GM06990 (cell line): ENCODE measurements at regions not wholly inside any gene's neighbourhood (a gene's known extent, or its start where the extent isn't known, plus 50 kb on each side); places are given as distances from the start of the nearest gene placed in this dataset.

ENCODE experiments used
- DNase-seq: peaks from one replicate; pipeline ENCODE4 v3.0.0-alpha.2; 2011; ENCODE audit not compliant: insufficient read length; ENCODE audit errors: extremely low read depth
- H3K27me3 ChIP-seq: replicated peaks from 2 replicates; pipeline ENCODE4 v1.6.0; 2011; ENCODE audit warnings: low read length; ENCODE audit not compliant: control insufficient read depth, insufficient read depth
- H3K36me3 ChIP-seq: 2 replicates; pipeline ENCODE4 v1.5.1; 2011; ENCODE audit warnings: low read length; ENCODE audit not compliant: control insufficient read depth, insufficient read depth
- H3K4me3 ChIP-seq: replicated peaks from 2 replicates; pipeline ENCODE4 v1.5.1; 2011; ENCODE audit warnings: low read depth, mild to moderate bottlenecking, control low read depth, low read length
- TF ChIP-seq, protein P1 (sequence below): IDR thresholded peaks from 2 replicates; pipeline ENCODE4 v1.5.1; 2011; ENCODE audit warnings: low read length, control low read depth, mild to moderate bottlenecking, inconsistent platforms; ENCODE audit not compliant: insufficient read depth, poor library complexity, severe bottlenecking

DNA sequence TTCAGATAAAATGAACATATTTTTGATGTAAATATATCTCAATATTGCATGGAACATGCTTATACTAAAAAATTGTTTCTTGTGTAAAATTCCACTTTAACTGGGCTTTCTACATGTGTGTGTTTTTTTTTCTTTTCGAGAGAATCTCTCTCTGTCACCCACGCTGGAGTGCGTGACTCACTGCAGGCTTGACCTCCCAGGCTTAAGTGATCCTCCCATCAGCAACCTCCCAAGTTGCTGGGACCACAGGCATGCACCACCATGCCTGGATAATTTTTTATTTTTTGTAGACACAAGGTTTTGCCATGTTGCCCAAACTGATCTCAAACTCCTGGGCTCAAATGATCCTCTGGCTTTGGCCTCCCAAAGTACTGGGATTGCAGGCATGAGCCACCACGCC lies 254.6 kb downstream of the LOXHD1 start:
- DNase-seq: no peak
- H3K4me3 ChIP-seq: no peak overlapping the region
- no peaks in the 10 kb centered on the region; the same call in 1 of the 2 replicates for H3K27me3 ChIP-seq
- TF ChIP-seq, protein P1, sequence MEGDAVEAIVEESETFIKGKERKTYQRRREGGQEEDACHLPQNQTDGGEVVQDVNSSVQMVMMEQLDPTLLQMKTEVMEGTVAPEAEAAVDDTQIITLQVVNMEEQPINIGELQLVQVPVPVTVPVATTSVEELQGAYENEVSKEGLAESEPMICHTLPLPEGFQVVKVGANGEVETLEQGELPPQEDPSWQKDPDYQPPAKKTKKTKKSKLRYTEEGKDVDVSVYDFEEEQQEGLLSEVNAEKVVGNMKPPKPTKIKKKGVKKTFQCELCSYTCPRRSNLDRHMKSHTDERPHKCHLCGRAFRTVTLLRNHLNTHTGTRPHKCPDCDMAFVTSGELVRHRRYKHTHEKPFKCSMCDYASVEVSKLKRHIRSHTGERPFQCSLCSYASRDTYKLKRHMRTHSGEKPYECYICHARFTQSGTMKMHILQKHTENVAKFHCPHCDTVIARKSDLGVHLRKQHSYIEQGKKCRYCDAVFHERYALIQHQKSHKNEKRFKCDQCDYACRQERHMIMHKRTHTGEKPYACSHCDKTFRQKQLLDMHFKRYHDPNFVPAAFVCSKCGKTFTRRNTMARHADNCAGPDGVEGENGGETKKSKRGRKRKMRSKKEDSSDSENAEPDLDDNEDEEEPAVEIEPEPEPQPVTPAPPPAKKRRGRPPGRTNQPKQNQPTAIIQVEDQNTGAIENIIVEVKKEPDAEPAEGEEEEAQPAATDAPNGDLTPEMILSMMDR: no peak
- H3K36me3 ChIP-seq: no peaks in the 10 kb centered on the region

DNA sequence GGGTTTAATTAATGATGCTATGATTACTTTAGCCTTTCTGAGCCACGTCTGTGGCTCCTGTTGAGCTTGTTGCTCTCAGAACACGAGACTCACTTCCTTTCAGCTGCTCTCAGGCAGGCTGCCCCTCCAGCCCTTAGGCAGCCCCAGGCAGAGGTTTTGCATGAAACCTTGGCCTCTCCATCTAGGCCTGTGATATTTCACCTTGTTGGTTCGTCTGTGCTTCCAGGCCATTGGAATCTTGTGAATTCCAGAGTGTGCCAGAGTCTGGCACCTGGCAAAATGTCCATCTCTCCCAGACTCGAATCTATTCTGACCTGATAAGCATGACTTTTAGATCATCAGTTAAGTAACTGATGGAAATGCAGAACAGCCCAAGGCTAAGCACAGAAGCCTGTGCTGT lies 254.1 kb downstream of the LOXHD1 start:
- no peak overlapping the region for H3K4me3 ChIP-seq
- no peaks in the 10 kb centered on the region for H3K36me3 ChIP-seq
- DNase-seq: no peak
- no peaks in the 10 kb centered on the region; the same call in 1 of the 2 replicates for H3K27me3 ChIP-seq
- TF ChIP-seq, protein P1: no peak

DNA sequence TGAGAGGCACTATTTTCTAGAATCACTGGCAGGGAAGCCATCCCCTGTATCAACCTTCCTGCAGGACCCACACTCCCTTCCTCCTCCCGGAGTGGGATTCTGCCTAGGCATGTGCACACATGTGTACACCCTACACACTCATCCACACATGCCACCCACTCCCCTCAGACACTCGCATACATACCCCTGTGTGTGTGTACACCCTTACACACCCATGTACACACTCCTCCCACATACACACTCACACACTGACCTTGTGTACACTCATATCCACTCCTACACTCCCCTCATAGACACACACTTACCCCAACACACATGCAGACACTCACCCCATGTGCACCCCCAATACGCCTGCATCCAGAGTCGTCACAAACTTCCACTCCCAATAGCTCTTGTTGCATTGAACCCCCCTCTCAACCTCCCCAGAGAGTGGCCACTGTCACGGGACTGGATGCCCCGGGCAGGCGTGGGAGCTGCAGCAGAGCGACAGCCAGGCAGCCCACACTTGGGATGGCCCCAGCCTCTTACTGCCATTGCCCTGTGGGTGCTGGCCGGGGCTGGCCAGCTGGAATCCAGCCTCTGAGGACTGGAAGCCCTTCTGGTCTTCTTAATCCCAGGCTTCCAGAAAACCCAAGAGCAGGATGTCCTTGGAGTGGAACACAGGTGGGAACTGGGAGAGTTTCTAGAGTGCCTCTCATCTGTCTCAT lies 251.0 kb downstream of the LOXHD1 start:
- H3K4me3 ChIP-seq: no peak overlapping the region
- H3K36me3 ChIP-seq: no peaks in the 10 kb centered on the region
- no peak for DNase-seq
- H3K27me3 ChIP-seq: no peaks in the 10 kb centered on the region; the same call in none of the 2 replicates
- TF ChIP-seq, protein P1: no peak

DNA sequence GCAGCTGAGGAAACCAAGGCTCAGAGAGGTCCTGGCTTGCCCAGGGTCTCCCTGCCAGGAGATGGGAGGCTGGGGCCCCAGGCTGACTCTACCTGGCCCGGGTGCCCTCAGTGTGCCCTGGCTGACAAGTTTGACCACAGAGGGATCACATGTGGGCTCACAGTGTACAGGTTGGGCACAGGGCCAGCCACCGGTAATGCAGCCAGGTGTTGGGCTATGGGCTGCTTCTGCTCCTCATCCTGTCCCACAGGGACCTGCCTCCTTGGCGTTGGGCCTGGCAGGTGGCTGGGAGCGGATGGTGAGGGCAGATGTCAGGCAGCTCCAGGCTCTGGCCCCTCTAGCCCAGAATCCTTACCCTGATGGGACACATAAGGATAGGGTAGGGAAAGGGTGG lies 250.5 kb downstream of the LOXHD1 start:
- Histone ChIP-seq H3K4me3 (no peak overlapping the region), H3K27me3 (no peaks in the 10 kb centered on the region; the same call in none of the 2 replicates), H3K36me3 (no peaks in the 10 kb centered on the region)
- TF ChIP-seq, protein P1: no peak
- DNase-seq: no peak

DNA sequence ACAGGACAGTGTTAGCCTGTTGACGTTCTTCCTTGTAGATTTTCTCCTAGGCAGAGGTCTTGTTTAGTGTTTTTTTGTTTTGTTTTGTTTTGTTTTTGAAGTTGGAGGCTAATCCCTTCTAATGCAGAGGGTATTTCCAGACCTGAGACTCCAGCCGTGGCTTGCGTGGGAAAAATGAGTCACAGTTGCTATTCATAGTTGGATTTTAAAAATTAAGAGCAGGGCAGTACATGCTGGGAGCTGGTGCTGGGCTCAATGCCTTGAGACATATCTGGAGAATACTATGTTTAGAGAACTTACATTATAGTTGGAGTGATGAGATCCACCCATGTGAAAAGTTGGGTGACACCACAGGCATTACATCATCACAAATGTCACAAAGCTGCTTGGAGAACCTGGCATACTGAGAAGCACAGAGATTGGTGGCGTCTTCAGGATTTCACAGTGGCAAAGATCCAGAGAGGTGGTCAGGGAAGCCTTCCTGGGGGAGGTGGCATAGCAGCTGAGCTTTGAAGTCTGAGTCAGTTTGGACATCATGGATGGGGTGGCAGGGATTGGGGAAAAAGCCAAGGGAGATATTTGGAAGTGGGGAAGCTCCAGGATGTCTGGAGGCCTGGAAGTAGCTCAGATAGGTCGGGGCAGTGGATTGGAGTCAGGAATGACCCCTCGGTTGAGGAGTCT lies 249.4 kb downstream of the LOXHD1 start:
- H3K36me3 ChIP-seq: no peaks in the 10 kb centered on the region
- H3K27me3 ChIP-seq: no peaks in the 10 kb centered on the region; the same call in none of the 2 replicates
- no peak for DNase-seq
- no peak overlapping the region for H3K4me3 ChIP-seq
- TF ChIP-seq, protein P1: no peak
